Smooth muscle cell (in vitro differentiated cells): ENCODE measurements at regions not wholly inside any gene's neighbourhood (a gene's known extent, or its start where the extent isn't known, plus 50 kb on each side); places are given as distances from the start of the nearest gene placed in this dataset.

Experiments used
- DNase-seq: peaks from one replicate; lab custom pipeline; 2025; ENCODE audit not compliant: unreplicated experiment; lab: John Stamatoyannopoulos, UW
- H2AFZ ChIP-seq: fragments of 200-600 bp; sonication (generic); 2 replicates; pipeline ENCODE4 v1.6.0; 2016; ENCODE audit warnings: antibody characterized with exemption, low read depth, mild to moderate bottlenecking
- H3F3A ChIP-seq: fragments of 200-600 bp; sonication (generic); 2 replicates; pipeline ENCODE4 v1.6.0; 2017; ENCODE audit warnings: antibody characterized with exemption, low read depth
- H3K27ac ChIP-seq: fragments of 200-600 bp; sonication (generic); 2 replicates; pipeline ENCODE4 v1.5.1; 2016; ENCODE audit warnings: low read depth, mild to moderate bottlenecking
- H3K27me3 ChIP-seq: fragments of 200-600 bp; sonication (generic); 2 replicates; pipeline ENCODE4 v1.6.1; 2016; ENCODE audit warnings: low read depth, mild to moderate bottlenecking
- H3K36me3 ChIP-seq: fragments of 200-600 bp; sonication (generic); 2 replicates; pipeline ENCODE4 v1.5.1; 2016; ENCODE audit warnings: low read depth
- H3K4me1 ChIP-seq: fragments of 200-600 bp; sonication (generic); 2 replicates; pipeline ENCODE4 v1.5.1; 2016; ENCODE audit warnings: low read depth
- H3K4me2 ChIP-seq: fragments of 200-600 bp; sonication (generic); 2 replicates; pipeline ENCODE4 v1.6.0; 2016; ENCODE audit warnings: mild to moderate bottlenecking
- H3K4me3 ChIP-seq: fragments of 200-600 bp; sonication (generic); 2 replicates; pipeline ENCODE4 v1.5.1; 2016; ENCODE audit warnings: mild to moderate bottlenecking
- H3K79me2 ChIP-seq: fragments of 200-600 bp; sonication (generic); 2 replicates; pipeline ENCODE4 v1.6.0; 2016; ENCODE audit warnings: low read depth, mild to moderate bottlenecking
- H3K9ac ChIP-seq: fragments of 200-600 bp; sonication (generic); 2 replicates; pipeline ENCODE4 v1.6.0; 2016; ENCODE audit warnings: low read depth
- H3K9me3 ChIP-seq: fragments of 200-600 bp; sonication (generic); replicated peaks from 2 replicates; pipeline ENCODE4 v1.5.1; 2016; ENCODE audit warnings: low read depth
- H4K20me1 ChIP-seq: fragments of 200-600 bp; sonication (generic); 2 replicates; pipeline ENCODE4 v1.6.0; 2016; ENCODE audit warnings: low read depth
- WGBS: methylation state at CpG from one replicate; pipeline ENCODE4 v1.1.7; 2016; ENCODE audit warnings: low lambda C conversion rate; 5-methylcytosine and 5-hydroxymethylcytosine counted together
- TF ChIP-seq, protein P1 (sequence below): fragments of 200-600 bp; sonication (generic); IDR thresholded peaks from 2 replicates; pipeline ENCODE4 v1.5.1; 2017; ENCODE audit warnings: borderline replicate concordance, mild to moderate bottlenecking, antibody characterized with exemption; ENCODE audit not compliant: insufficient read depth, poor library complexity, severe bottlenecking

DNA sequence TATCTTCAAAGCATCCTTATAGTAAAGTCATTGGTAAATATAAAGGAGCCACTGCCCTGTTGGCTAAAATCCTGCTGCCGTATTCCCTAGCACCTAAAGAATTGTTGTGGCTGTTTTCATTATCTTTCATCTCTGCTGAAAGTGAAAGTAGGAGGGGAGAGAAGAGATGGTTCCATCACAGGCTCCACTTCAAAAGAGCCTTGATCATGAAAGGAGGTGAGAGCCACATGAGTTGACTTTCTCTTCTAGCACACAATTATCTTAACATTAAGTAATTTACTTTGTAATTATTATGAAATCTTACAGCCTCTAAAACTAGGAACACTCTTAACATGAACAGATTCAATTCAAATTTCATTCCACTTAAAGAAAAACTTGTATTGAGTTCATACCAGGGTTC lies 1050.9 kb upstream of the LRRTM1 start:
- Histone ChIP-seq H3K9me3 (no peaks in the 10 kb centered on the region), H3K4me3 (no peak overlapping the region), H3K4me1 (no peaks in the 10 kb centered on the region), H3K79me2 (no peaks in the 10 kb centered on the region), H3K27me3 (no peaks in the 10 kb centered on the region), H3K9ac (no peak overlapping the region), H3F3A (no peaks in the 10 kb centered on the region), H4K20me1 (no peaks in the 10 kb centered on the region), H3K4me2 (no peak overlapping the region), H3K27ac (no peak overlapping the region), H2AFZ (no peak overlapping the region), H3K36me3 (no peaks in the 10 kb centered on the region)
- TF ChIP-seq, protein P1, sequence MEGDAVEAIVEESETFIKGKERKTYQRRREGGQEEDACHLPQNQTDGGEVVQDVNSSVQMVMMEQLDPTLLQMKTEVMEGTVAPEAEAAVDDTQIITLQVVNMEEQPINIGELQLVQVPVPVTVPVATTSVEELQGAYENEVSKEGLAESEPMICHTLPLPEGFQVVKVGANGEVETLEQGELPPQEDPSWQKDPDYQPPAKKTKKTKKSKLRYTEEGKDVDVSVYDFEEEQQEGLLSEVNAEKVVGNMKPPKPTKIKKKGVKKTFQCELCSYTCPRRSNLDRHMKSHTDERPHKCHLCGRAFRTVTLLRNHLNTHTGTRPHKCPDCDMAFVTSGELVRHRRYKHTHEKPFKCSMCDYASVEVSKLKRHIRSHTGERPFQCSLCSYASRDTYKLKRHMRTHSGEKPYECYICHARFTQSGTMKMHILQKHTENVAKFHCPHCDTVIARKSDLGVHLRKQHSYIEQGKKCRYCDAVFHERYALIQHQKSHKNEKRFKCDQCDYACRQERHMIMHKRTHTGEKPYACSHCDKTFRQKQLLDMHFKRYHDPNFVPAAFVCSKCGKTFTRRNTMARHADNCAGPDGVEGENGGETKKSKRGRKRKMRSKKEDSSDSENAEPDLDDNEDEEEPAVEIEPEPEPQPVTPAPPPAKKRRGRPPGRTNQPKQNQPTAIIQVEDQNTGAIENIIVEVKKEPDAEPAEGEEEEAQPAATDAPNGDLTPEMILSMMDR: no peak
- 62% methylated on average over 1 of the region's 1 CpG for WGBS
- DNase-seq: no peak

DNA sequence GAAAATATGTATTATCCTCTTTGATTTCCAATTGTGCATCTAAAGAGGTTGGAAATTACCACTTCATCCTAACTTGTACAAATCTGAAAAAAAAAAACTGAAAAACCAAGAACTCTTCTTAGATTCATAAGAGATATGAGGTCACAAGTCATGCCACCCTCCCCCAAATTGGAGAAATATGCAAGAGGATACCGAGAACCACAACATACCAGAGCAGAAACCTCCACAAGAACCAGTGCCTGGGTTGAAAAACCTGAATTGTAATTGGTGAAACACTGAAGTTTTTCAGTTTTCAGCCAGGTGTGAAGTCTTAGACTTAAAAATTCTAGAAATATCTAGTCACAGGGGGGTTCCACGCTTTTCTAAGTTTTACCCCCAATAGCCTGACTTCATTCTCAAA lies 1029.5 kb upstream of the LRRTM1 start:
- no peaks in the 10 kb centered on the region for H3K36me3 ChIP-seq
- H3K27me3 ChIP-seq: no peaks in the 10 kb centered on the region
- WGBS: 76% methylated on average over 2 of the region's 2 CpGs
- H2AFZ ChIP-seq: no peak overlapping the region
- TF ChIP-seq, protein P1: no peak
- DNase-seq: no peak
- no peak overlapping the region for H3K27ac ChIP-seq
- H4K20me1 ChIP-seq: no peaks in the 10 kb centered on the region
- no peak overlapping the region for H3K9ac ChIP-seq
- H3K4me2 ChIP-seq: no peak overlapping the region
- no peak overlapping the region for H3K4me3 ChIP-seq
- no peaks in the 10 kb centered on the region for H3K9me3 ChIP-seq
- no peaks in the 10 kb centered on the region for H3K79me2 ChIP-seq
- H3K4me1 ChIP-seq: no peaks in the 10 kb centered on the region
- H3F3A ChIP-seq: no peaks in the 10 kb centered on the region

DNA sequence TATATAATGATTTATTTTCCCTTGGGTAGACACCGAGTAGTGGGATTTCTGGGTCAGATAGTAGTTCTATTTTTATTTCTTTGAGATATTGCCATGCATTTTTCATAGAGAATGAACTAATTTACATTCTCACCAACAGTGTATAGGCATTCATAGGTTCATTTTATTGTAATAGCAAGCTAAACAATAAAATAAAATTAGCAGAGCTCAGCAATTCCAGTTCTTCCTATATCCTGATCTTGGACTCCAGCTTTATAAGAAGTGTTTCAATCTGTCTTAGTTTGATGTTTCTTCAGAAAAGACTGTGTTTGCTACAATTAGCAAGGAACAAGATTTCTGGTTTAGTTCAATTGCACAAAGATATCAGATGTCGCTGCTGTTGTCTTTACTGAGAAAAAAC lies 1024.4 kb upstream of the LRRTM1 start:
- no peak overlapping the region for H3K27ac ChIP-seq
- no peak overlapping the region for H2AFZ ChIP-seq
- H3K27me3 ChIP-seq: no peaks in the 10 kb centered on the region
- H3K4me3 ChIP-seq: no peak overlapping the region
- H3K36me3 ChIP-seq: no peaks in the 10 kb centered on the region
- H3K4me1 ChIP-seq: no peaks in the 10 kb centered on the region
- H3K9me3 ChIP-seq: no peaks in the 10 kb centered on the region
- no peaks in the 10 kb centered on the region for H3K79me2 ChIP-seq
- TF ChIP-seq, protein P1: no peak
- H3K9ac ChIP-seq: no peak overlapping the region
- H4K20me1 ChIP-seq: no peaks in the 10 kb centered on the region
- H3F3A ChIP-seq: no peaks in the 10 kb centered on the region
- H3K4me2 ChIP-seq: no peak overlapping the region
- WGBS: 92% methylated on average over 2 of the region's 2 CpGs
- no peak for DNase-seq

DNA sequence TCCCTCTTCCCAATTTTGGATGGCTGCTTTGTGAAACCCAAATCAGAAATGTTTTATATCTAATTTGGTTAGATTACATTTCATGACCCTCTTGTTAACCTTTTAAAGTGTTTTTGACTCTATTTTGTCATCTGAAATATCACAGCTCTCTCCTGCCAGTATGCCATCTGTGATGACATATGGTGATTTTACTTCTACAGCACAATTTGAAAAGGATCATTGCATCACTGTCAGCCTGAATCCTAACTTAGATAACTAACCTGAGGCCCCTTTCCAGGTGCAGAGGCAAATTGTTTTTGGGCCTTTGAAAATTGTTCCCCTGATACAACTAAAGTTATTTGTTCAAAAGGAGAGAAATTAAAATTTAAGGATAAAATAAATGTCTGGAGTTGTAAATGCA lies 1023.4 kb upstream of the LRRTM1 start:
- Histone ChIP-seq H3K9me3 (no peaks in the 10 kb centered on the region), H3K79me2 (no peaks in the 10 kb centered on the region), H3K4me3 (no peak overlapping the region), H3F3A (no peaks in the 10 kb centered on the region), H2AFZ (no peak overlapping the region), H3K36me3 (no peaks in the 10 kb centered on the region), H3K27ac (no peak overlapping the region), H3K9ac (no peak overlapping the region), H3K4me2 (no peak overlapping the region), H3K27me3 (no peaks in the 10 kb centered on the region), H4K20me1 (no peaks in the 10 kb centered on the region), H3K4me1 (no peaks in the 10 kb centered on the region)
- TF ChIP-seq, protein P1: no peak
- no peak for DNase-seq
